ENCODE measurements at regions not wholly inside any gene's neighbourhood (a gene's known extent, or its start where the extent isn't known, plus 50 kb on each side); places are given as distances from the start of the nearest gene placed in this dataset.
"Not testable (repeated sequence)": the region's sequence is repeated elsewhere in the genome, so short reads cannot be mapped to it uniquely, and the experiment has no call there.

DNA sequence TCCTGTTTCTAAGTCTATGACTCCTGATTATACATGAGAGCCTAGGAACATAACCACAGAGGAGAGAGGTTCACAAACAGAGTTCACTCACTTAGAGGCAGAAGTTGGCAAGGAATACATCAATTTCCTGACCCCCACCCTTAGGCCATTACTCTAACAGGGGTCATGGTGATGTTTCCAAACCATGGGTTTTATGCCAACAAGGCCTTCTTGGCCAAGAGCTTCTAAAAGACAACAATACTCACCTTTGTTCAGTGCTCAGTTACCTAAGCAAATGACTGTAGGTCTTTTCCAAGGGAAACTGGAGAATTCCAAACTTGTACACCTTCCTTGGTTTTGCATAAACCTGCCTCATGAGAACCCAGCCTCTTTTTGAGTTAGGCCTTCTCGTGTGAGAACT is 52.6 kb downstream of the ERICH4 start:
- H3K4me1 ChIP-seq (ENCODE audit: control insufficient read depth, insufficient read depth, low read length), result no peaks in the 10 kb centered on the region
- no peak overlapping the region for H3K4me3 ChIP-seq (ENCODE audit: low read length in 2 of 2)
- H3K36me3 ChIP-seq (ENCODE audit: control insufficient read depth in 2 of 2, insufficient read depth in 2 of 2, low read length in 2 of 2), result no peaks in the 10 kb centered on the region
- H3K9ac ChIP-seq (ENCODE audit: low read length in 2 of 2), result no peak overlapping the region
- H3K9me3 ChIP-seq (ENCODE audit: control insufficient read depth in 2 of 2, low read length in 2 of 2), result no peaks in the 10 kb centered on the region
- H3K27me3 ChIP-seq (ENCODE audit: control insufficient read depth in 1 of 2, insufficient read depth in 2 of 2, low read length in 2 of 2), result peaks cover 3 to 8% of the 10 kb centered on the region in 2 donors
- H3K27ac ChIP-seq (ENCODE audit: low read length), result no peak overlapping the region

GRCh38 chr19:41499899-41500298 is 56.9 kb downstream of the ERICH4 start:
- Histone ChIP-seq H3K4me3 (ENCODE audit: low read length in 2 of 2) (peak overlapping the region in 1 of 2 donors; percentile 49), H3K27ac (ENCODE audit: low read length) (peak overlapping the region; percentile 31)

DNA sequence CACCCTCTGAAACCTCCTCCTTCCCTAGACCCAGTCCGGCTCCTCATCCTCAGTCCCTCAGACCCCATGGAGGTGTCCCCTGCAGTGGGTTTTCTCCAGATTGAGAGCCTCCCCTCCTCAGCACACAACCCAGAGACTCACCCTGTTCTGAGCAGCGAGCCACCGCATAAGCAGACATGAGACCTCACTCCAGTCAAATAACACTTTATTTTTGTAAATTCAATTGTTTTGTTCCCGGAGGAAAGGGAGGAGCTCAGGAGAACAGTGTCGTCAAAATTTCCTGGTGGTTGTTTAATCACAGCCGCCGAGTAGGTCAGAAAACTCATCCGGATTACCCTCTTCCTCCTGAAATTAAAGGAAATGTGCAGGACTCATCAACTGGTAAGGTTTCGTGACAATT is 57.5 kb downstream of the ERICH4 start:
- peak overlapping the region in 1 of 2 donors; percentile 23 for H3K9ac ChIP-seq (ENCODE audit: low read length in 2 of 2)
- no peaks in the 10 kb centered on the region for H3K36me3 ChIP-seq (ENCODE audit: control insufficient read depth in 2 of 2, insufficient read depth in 2 of 2, low read length in 2 of 2)
- no peaks in the 10 kb centered on the region for H3K4me1 ChIP-seq (ENCODE audit: control insufficient read depth, insufficient read depth, low read length)
- H3K4me3 ChIP-seq (ENCODE audit: low read length in 2 of 2), result peak overlapping the region in 1 of 2 donors; percentile 49
- peaks cover 3 to 8% of the 10 kb centered on the region in 2 donors for H3K27me3 ChIP-seq (ENCODE audit: control insufficient read depth in 1 of 2, insufficient read depth in 2 of 2, low read length in 2 of 2)
- peak overlapping the region; percentile 31 for H3K27ac ChIP-seq (ENCODE audit: low read length)
- peaks cover 0 to 3% of the 10 kb centered on the region in 2 donors for H3K9me3 ChIP-seq (ENCODE audit: control insufficient read depth in 2 of 2, low read length in 2 of 2)

More at GRCh38 chr19:41499899-41500298, 56.9 kb downstream of the ERICH4 start:
- no peaks in the 10 kb centered on the region for H3K9me3 ChIP-seq (ENCODE audit: control insufficient read depth in 2 of 2, low read length in 2 of 2)
- peak overlapping the region in 1 of 2 donors; percentile 23 for H3K9ac ChIP-seq (ENCODE audit: low read length in 2 of 2)
- H3K4me1 ChIP-seq (ENCODE audit: control insufficient read depth, insufficient read depth, low read length), result no peaks in the 10 kb centered on the region
- H3K36me3 ChIP-seq (ENCODE audit: control insufficient read depth in 2 of 2, insufficient read depth in 2 of 2, low read length in 2 of 2), result no peaks in the 10 kb centered on the region
- peaks cover 3 to 8% of the 10 kb centered on the region in 2 donors for H3K27me3 ChIP-seq (ENCODE audit: control insufficient read depth in 1 of 2, insufficient read depth in 2 of 2, low read length in 2 of 2)

DNA sequence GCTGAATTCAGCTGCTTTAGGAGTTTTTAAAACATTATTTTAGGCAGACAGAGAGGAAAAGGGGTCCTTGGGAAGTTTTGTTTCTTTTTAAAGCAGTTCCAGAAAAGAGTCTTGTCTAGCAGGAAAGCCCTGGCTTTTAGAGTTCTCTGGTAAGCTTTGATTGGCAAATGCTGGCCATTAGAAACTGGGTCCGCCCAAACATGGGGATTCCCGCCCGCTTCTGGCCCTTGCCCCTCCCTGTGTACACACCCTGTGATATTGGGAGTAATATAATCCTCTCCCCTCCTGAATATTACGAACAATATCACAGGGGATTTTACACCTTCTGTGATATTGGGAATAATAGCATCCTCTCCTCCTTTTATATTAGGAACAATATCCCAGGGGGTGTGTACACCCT is 58.9 kb downstream of the ERICH4 start:
- peaks cover 3 to 8% of the 10 kb centered on the region in 2 donors for H3K27me3 ChIP-seq (ENCODE audit: control insufficient read depth in 1 of 2, insufficient read depth in 2 of 2, low read length in 2 of 2)
- no peak overlapping the region for H3K27ac ChIP-seq (ENCODE audit: low read length)
- no peaks in the 10 kb centered on the region for H3K4me1 ChIP-seq (ENCODE audit: control insufficient read depth, insufficient read depth, low read length)
- no peaks in the 10 kb centered on the region for H3K36me3 ChIP-seq (ENCODE audit: control insufficient read depth in 2 of 2, insufficient read depth in 2 of 2, low read length in 2 of 2)
- H3K4me3 ChIP-seq (ENCODE audit: low read length in 2 of 2), result no peak overlapping the region
- peaks cover 0 to 3% of the 10 kb centered on the region in 2 donors for H3K9me3 ChIP-seq (ENCODE audit: control insufficient read depth in 2 of 2, low read length in 2 of 2)
- H3K9ac ChIP-seq (ENCODE audit: low read length in 2 of 2), result no peak overlapping the region

DNA sequence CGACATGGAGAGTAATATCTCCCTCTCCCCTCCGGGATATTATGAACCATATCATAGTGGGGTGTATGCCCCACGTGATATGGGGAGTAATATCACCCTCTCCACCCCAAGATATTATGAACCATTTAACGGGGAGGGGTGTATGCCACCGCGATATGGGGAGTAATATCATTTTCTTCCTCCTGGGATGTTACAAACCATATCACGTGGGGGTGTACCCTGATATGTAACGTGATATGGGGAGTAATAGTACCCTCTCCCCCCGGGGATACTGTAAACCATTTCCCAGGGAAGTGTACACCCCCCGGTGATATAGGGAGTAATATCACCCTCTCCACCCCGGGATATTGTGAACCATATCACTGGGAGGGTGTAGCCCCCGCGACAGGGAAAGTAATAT is 62.1 kb downstream of the ERICH4 start:
- H3K27me3 ChIP-seq (ENCODE audit: control insufficient read depth in 1 of 2, insufficient read depth in 2 of 2, low read length in 2 of 2), result peaks cover 3 to 6% of the 10 kb centered on the region in 2 donors
- H3K36me3 ChIP-seq (ENCODE audit: control insufficient read depth in 2 of 2, insufficient read depth in 2 of 2, low read length in 2 of 2), result no peaks in the 10 kb centered on the region

GRCh38 chr19:41510484-41510883 is 65.5 kb upstream of the CEACAM21 start:
- H3K9ac ChIP-seq (ENCODE audit: low read length in 2 of 2), result no peak overlapping the region
- H3K27ac ChIP-seq (ENCODE audit: low read length), result no peak overlapping the region
- H3K36me3 ChIP-seq (ENCODE audit: control insufficient read depth in 2 of 2, insufficient read depth in 2 of 2, low read length in 2 of 2), result no peaks in the 10 kb centered on the region
- H3K27me3 ChIP-seq (ENCODE audit: control insufficient read depth in 1 of 2, insufficient read depth in 2 of 2, low read length in 2 of 2), result peaks cover 8 to 10% of the 10 kb centered on the region in 2 donors
- no peaks in the 10 kb centered on the region for H3K9me3 ChIP-seq (ENCODE audit: control insufficient read depth in 2 of 2, low read length in 2 of 2)
- H3K4me1 ChIP-seq (ENCODE audit: control insufficient read depth, insufficient read depth, low read length), result no peaks in the 10 kb centered on the region
- H3K4me3 ChIP-seq (ENCODE audit: low read length in 2 of 2), result no peak overlapping the region

More for the DNA sequence above, 62.1 kb downstream of the ERICH4 start:
- H3K9ac ChIP-seq (ENCODE audit: low read length in 2 of 2), result no peak overlapping the region
- H3K27ac ChIP-seq (ENCODE audit: low read length), result no peak overlapping the region
- H3K4me3 ChIP-seq (ENCODE audit: low read length in 2 of 2), result no peak overlapping the region
- H3K4me1 ChIP-seq (ENCODE audit: control insufficient read depth, insufficient read depth, low read length), result no peaks in the 10 kb centered on the region
- H3K9me3 ChIP-seq (ENCODE audit: control insufficient read depth in 2 of 2, low read length in 2 of 2), result peaks cover 0 to 3% of the 10 kb centered on the region in 2 donors

GRCh38 chr19:41511628-41512027 is 64.3 kb upstream of the CEACAM21 start:
- Histone ChIP-seq H3K9me3 (ENCODE audit: control insufficient read depth in 2 of 2, low read length in 2 of 2) (no peaks in the 10 kb centered on the region), H3K9ac (ENCODE audit: low read length in 2 of 2) (no peak overlapping the region), H3K27ac (ENCODE audit: low read length) (no peak overlapping the region), H3K27me3 (ENCODE audit: control insufficient read depth in 1 of 2, insufficient read depth in 2 of 2, low read length in 2 of 2) (peaks cover 8 to 13% of the 10 kb centered on the region in 2 donors), H3K36me3 (ENCODE audit: control insufficient read depth in 2 of 2, insufficient read depth in 2 of 2, low read length in 2 of 2) (no peaks in the 10 kb centered on the region), H3K4me1 (ENCODE audit: control insufficient read depth, insufficient read depth, low read length) (no peaks in the 10 kb centered on the region), H3K4me3 (ENCODE audit: low read length in 2 of 2) (no peak overlapping the region)

DNA sequence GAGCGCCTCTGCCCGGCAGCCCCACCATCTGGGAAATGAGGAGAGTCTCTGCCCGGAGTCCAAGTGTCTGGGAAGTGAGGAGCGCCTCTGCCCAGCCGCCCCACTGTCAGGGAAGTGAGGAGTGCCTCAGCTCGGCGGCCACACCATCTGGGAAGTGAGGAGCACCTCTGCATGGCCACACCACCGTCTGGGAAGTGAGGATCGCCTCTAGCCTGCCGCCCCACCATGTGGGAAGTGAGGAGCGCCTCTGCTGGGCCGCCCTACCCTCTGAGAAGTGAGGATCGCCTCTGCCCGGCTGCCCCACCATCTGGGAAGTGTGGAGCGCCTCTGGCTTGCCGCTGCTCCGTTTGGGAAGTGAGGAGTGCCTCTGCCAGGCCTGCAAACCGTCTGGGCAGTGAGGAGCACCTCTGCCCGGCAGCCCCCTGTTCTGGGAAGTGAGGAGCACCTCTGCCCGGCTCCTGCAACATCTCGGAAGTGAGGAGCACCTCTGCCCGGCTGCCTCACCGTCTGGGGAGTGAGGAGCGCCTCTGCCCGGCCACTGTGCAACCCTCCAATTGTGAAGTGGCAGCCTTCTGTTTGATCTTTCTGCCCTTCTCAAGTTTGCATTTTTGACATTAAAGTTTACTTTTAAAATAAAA is 60.8 kb upstream of the CEACAM21 start:
- Histone ChIP-seq H3K9ac (ENCODE audit: low read length in 2 of 2) (no peak overlapping the region), H3K27ac (ENCODE audit: low read length) (no peak overlapping the region), H3K9me3 (ENCODE audit: control insufficient read depth in 2 of 2, low read length in 2 of 2) (no peaks in the 10 kb centered on the region), H3K27me3 (ENCODE audit: control insufficient read depth in 1 of 2, insufficient read depth in 2 of 2, low read length in 2 of 2) (peaks cover 6 to 24% of the 10 kb centered on the region in 2 donors), H3K4me1 (ENCODE audit: control insufficient read depth, insufficient read depth, low read length) (no peaks in the 10 kb centered on the region), H3K36me3 (ENCODE audit: control insufficient read depth in 2 of 2, insufficient read depth in 2 of 2, low read length in 2 of 2) (no peaks in the 10 kb centered on the region), H3K4me3 (ENCODE audit: low read length in 2 of 2) (no peak overlapping the region)

GRCh38 chr19:41516292-41517171 is 59.4 kb upstream of the CEACAM21 start:
- not testable (repeated sequence) for H3K4me3 ChIP-seq (ENCODE audit: low read length in 2 of 2); H3K9me3 ChIP-seq (ENCODE audit: control insufficient read depth in 2 of 2, low read length in 2 of 2); H3K4me1 ChIP-seq (ENCODE audit: control insufficient read depth, insufficient read depth, low read length); H3K27ac ChIP-seq (ENCODE audit: low read length); H3K36me3 ChIP-seq (ENCODE audit: control insufficient read depth in 2 of 2, insufficient read depth in 2 of 2, low read length in 2 of 2); H3K9ac ChIP-seq (ENCODE audit: low read length in 2 of 2)
- H3K27me3 ChIP-seq (ENCODE audit: control insufficient read depth in 1 of 2, insufficient read depth in 2 of 2, low read length in 2 of 2), result peaks cover 9 to 24% of the 10 kb centered on the region in 2 donors

GRCh38 chr19:41518141-41518540 is 57.8 kb upstream of the CEACAM21 start:
- H3K27ac ChIP-seq (ENCODE audit: low read length), result no peak overlapping the region
- H3K4me1 ChIP-seq (ENCODE audit: control insufficient read depth, insufficient read depth, low read length), result peaks cover 2% of the 10 kb centered on the region
- no peak overlapping the region for H3K4me3 ChIP-seq (ENCODE audit: low read length in 2 of 2)
- H3K36me3 ChIP-seq (ENCODE audit: control insufficient read depth in 2 of 2, insufficient read depth in 2 of 2, low read length in 2 of 2), result no peaks in the 10 kb centered on the region
- H3K9ac ChIP-seq (ENCODE audit: low read length in 2 of 2), result no peak overlapping the region
- H3K9me3 ChIP-seq (ENCODE audit: control insufficient read depth in 2 of 2, low read length in 2 of 2), result no peaks in the 10 kb centered on the region
- peaks cover 14 to 38% of the 10 kb centered on the region in 2 donors for H3K27me3 ChIP-seq (ENCODE audit: control insufficient read depth in 1 of 2, insufficient read depth in 2 of 2, low read length in 2 of 2)

Data from stomach smooth muscle (tissue), 2 donors.